Endothelial cell (in vitro differentiated cells): ENCODE measurements at regions not wholly inside any gene's neighbourhood (a gene's known extent, or its start where the extent isn't known, plus 50 kb on each side); places are given as distances from the start of the nearest gene placed in this dataset.

ENCODE experiments used
- DNase-seq: peaks from one replicate; pipeline ENCODE4 v3.0.0; 2021; ENCODE audit warnings: low spot score
- H3K27ac Mint-ChIP-seq: one replicate; pipeline ENCODE4 v1.8.0; 2021; ENCODE audit warnings: mixed read lengths, inconsistent platforms; ENCODE audit not compliant: unreplicated experiment
- H3K27me3 Mint-ChIP-seq: one replicate; pipeline ENCODE4 v1.8.0; 2021; ENCODE audit warnings: mild to moderate bottlenecking, moderate library complexity, mixed read lengths, inconsistent platforms; ENCODE audit not compliant: unreplicated experiment
- H3K36me3 Mint-ChIP-seq: one replicate; pipeline ENCODE4 v1.8.0; 2021; ENCODE audit warnings: mild to moderate bottlenecking, low read depth, mixed read lengths, inconsistent platforms; ENCODE audit not compliant: unreplicated experiment
- H3K4me1 Mint-ChIP-seq: one replicate; pipeline ENCODE4 v1.8.0; 2021; ENCODE audit warnings: mild to moderate bottlenecking, mixed read lengths, inconsistent platforms; ENCODE audit not compliant: unreplicated experiment
- H3K4me3 Mint-ChIP-seq: one replicate; pipeline ENCODE4 v1.8.0; 2021; ENCODE audit warnings: mild to moderate bottlenecking, mixed read lengths, inconsistent platforms; ENCODE audit not compliant: unreplicated experiment
- H3K9me3 Mint-ChIP-seq: one replicate; pipeline ENCODE4 v1.8.0; 2021; ENCODE audit warnings: mixed read lengths, inconsistent platforms; ENCODE audit not compliant: unreplicated experiment
- TF ChIP-seq, protein P1 (sequence below): fragments of 200-600 bp; sonication (generic); IDR thresholded peaks from one replicate; pipeline ENCODE4 v1.5.0; 2021; ENCODE audit warnings: antibody characterized with exemption; ENCODE audit not compliant: unreplicated experiment

GRCh38 chr5:126335886-126336285, 87.3 kb upstream of the GRAMD2B start:
- DNase-seq = no peak

GRCh38 chr5:126338635-126339034, 84.6 kb upstream of the GRAMD2B start:
- Mint-ChIP-seq H3K27ac (no peak overlapping the region), H3K9me3 (no peaks in the 10 kb centered on the region), H3K27me3 (no peaks in the 10 kb centered on the region), H3K36me3 (no peaks in the 10 kb centered on the region), H3K4me1 (peaks cover 5% of the 10 kb centered on the region), H3K4me3 (no peak overlapping the region)
- TF ChIP-seq, protein P1, sequence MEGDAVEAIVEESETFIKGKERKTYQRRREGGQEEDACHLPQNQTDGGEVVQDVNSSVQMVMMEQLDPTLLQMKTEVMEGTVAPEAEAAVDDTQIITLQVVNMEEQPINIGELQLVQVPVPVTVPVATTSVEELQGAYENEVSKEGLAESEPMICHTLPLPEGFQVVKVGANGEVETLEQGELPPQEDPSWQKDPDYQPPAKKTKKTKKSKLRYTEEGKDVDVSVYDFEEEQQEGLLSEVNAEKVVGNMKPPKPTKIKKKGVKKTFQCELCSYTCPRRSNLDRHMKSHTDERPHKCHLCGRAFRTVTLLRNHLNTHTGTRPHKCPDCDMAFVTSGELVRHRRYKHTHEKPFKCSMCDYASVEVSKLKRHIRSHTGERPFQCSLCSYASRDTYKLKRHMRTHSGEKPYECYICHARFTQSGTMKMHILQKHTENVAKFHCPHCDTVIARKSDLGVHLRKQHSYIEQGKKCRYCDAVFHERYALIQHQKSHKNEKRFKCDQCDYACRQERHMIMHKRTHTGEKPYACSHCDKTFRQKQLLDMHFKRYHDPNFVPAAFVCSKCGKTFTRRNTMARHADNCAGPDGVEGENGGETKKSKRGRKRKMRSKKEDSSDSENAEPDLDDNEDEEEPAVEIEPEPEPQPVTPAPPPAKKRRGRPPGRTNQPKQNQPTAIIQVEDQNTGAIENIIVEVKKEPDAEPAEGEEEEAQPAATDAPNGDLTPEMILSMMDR = no peak
- DNase-seq = no peak

More at GRCh38 chr5:126335886-126336285, 87.3 kb upstream of the GRAMD2B start:
- Mint-ChIP-seq H3K9me3 (no peaks in the 10 kb centered on the region), H3K4me1 (peaks cover 5% of the 10 kb centered on the region), H3K27ac (no peak overlapping the region), H3K4me3 (no peak overlapping the region), H3K27me3 (no peaks in the 10 kb centered on the region), H3K36me3 (no peaks in the 10 kb centered on the region)
- TF ChIP-seq, protein P1 = no peak

GRCh38 chr5:126339215-126339805, 83.9 kb upstream of the GRAMD2B start:
- H3K27ac Mint-ChIP-seq = no peak overlapping the region

DNA sequence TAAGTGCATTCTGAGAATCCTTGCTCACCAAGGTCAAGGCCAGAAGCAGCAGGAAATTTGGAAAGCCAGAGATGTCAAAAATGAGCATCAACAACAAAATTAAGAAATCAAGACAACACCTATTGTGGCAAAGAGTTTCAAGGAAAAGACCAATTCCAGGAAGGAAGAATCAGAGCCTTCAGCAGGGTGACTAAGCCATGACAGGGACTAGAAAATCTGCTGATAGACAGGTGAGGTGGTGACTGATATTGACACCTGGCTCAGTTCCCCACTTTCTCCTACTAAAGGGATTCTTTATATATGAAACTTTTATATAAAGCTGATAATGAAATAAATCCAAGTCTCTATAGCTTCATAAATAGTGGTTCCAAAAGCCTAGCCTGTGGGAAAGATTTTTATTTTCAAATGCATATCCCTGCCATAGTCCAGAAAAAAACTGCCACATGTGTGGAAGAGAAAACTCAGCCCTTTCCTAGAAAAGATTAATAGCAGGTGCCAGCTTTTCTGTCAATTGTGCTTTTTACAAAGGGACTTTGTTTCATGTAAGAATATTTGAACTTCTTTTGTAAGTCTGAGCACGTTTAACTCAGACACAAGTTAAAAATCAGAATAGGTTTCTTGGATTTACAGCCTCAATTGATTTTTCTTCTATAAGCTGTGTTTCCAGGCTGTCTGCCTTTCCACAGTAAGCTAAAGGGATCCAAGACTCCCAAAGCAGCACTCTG, 81.1 kb upstream of the GRAMD2B start:
- H3K27ac Mint-ChIP-seq = no peak overlapping the region
- H3K4me1 Mint-ChIP-seq = no peaks in the 10 kb centered on the region
- no peak overlapping the region for H3K4me3 Mint-ChIP-seq
- H3K27me3 Mint-ChIP-seq = no peaks in the 10 kb centered on the region
- H3K9me3 Mint-ChIP-seq = no peaks in the 10 kb centered on the region
- H3K36me3 Mint-ChIP-seq = no peaks in the 10 kb centered on the region
- TF ChIP-seq, protein P1 = no peak
- DNase-seq = no peak

More at GRCh38 chr5:126339215-126339805, 83.9 kb upstream of the GRAMD2B start:
- Mint-ChIP-seq H3K9me3 (no peaks in the 10 kb centered on the region), H3K4me3 (no peak overlapping the region), H3K4me1 (peaks cover 5% of the 10 kb centered on the region), H3K36me3 (no peaks in the 10 kb centered on the region), H3K27me3 (no peaks in the 10 kb centered on the region)
- TF ChIP-seq, protein P1 = peak; percentile 97
- peak; percentile 36 for DNase-seq
